GM18868 (cell line): ENCODE measurements at regions not wholly inside any gene's neighbourhood (a gene's known extent, or its start where the extent isn't known, plus 50 kb on each side); places are given as distances from the start of the nearest gene placed in this dataset.

Experiments used
- ATAC-seq: cut with Tn5 transposase; IDR thresholded peaks from one replicate; pipeline ENCODE4 v1.9.1; 2021; ENCODE audit warnings: mild to moderate bottlenecking, moderate library complexity; ENCODE audit not compliant: unreplicated experiment

GRCh38 chr22:48855013-48855412 is 972.7 kb downstream of the BRD1 start:
- no peak for ATAC-seq

GRCh38 chr22:48853627-48854240 is 973.9 kb downstream of the BRD1 start:
- no peak for ATAC-seq

DNA sequence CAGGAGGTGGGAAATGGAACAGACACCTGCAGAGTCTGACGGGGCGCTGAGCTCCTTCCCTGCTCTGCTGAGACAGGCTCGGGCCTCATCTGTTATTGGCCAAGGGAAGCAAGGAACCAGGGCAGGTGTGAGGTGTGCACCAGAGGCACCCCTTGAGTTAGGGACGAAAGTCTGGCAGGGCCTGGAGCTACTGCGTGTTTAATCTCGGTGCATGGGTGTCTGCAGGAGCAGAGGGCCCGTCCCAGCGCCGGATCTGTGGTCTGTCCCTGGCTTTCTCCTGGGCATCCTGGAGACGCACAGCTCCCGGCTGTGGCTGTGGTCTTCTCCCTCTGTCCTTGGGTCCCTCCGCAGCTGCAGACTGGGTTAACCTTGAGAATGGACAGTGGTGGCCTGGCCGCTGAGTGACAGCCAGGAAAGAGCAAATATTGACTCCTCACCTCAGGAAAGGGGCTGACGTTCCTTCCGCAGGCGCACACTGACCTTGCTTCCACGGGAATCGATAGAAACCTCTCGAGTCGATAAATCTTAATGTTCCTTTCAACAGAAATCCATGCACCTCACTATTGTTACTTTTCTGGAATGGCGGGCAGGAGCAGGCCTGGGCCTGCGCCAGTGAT is 975.6 kb downstream of the BRD1 start:
- no peak for ATAC-seq

GRCh38 chr22:48850658-48851287 is 976.9 kb downstream of the BRD1 start:
- ATAC-seq = no peak

DNA sequence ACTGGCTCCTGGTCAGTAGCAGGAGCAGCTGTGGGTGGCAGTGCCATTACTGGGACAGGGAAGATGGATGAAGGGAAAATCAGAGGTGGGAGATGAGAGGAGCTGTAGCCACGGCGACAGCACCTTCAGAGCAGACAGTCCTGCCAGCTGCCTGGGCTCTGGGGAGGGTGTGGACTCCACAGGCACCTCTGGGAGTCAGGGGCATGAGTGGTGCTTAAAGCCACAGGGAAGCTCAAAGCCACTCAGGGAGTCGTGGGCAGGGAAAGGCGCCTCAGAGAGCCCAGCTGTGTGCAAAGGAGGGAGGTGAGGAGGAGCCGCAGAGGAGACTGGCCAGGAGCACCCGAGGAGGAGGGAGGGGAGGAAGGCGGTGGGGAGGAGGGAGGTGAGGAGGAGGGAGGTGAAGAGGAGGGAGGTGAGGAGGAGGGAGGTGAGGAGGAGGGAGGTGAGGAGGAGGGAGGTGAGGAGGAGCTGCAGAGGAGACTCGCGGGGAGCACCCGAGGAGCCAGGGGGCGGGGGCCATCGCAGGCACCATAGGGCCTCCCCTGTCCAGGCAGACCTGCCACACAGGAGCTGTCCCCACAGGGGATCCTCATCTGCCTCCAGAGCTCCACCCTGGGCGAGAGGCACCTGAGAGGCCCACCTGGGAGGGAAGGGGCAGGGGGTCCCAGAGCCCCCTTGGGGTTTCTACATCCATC is 977.6 kb downstream of the BRD1 start:
- no peak for ATAC-seq

DNA sequence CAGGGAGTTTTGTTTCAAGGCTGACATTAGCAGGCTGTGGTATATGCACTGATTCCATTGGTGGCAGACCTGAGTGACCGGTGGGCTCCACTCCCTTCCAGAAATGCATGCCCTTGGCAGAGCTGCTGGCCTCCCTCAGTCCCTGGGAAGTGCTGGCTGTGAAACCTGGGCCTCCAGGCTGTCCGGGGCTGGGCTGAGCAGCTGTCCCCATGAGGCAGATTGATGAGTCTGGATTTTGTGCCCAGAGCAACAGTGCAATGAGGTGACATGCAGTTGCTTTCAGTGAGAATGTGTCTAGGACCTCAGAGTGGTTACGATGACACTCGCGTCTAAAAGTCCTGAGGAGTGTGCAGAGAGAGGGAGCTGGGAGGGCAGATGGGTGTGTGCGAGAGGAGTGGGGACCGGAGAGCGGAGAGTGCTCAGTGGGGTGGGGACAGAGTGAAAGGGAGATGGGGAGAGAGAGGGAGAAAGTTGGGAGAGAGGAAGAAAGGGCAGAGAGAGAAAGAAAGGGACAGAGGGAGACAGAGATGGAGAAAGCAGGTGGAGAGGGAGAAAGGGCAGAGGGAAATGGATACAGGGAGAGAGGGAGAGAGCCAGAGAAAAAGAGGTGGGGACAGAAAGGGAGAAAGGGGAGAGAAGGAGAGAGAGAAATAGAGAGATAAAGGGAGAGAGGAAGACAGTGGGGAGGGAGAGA is 978.3 kb downstream of the BRD1 start:
- no peak for ATAC-seq

- no peak for ATAC-seq
Measured at GRCh38 chr22:48846200-48846599, 981.5 kb downstream of the BRD1 start.

DNA sequence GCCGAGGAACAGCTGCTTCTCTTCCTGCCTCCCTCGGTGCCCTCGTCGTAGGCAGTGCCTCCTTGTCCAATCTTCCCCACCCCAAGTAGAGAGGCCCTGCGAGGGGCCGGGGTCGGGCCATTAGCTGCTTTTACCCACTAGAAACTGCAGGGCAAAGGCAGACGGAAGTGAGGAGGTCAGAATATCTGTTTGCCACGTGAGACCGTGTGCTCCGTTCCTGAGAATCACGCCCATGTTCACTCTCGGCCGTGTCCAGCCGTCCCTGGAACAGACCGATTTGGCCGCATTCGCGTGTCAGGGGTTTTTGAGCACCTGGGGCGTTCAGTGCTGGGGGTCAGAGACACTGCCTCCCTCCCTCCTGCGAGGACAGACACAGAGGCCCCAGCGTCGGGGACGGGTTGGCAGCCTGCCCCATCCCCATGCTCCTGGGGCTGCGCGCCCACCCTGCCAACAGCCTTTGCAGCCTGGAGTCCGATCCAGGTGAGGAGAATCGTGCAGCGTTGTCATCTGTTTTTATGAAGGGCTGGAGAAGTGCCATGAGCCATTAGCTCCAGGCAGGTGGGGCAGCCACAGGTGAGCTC is 982.2 kb downstream of the BRD1 start:
- no peak for ATAC-seq

DNA sequence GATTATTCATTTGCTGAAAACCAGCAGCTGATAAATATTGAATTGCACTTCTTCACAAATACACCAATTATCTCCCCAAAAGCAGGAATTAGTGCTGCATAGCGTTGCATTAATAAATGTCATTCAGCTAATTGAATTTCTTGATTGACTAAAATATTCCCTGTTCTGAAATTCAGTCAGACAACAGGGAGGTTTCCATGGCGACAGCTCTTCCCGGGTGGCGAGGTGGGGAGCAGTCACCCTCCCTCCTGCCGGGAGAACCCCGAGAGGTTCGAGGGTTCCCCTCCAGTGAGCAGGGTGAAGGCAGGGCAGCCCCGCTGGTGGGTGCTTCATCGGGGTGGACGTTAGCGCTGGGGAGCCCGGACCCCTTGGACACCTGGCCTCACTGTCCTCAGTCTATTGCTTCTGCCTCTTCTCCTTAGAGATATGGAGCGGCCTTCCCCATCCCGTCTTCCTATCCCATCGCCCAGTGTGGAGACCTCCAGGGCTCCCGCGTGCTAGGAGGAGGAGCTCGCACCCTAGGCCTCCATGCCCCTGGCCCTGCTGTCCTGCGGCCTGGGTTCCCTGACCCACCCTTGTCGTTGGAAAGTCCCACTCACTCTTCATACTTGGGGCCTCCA is 983.5 kb downstream of the BRD1 start:
- ATAC-seq = no peak

DNA sequence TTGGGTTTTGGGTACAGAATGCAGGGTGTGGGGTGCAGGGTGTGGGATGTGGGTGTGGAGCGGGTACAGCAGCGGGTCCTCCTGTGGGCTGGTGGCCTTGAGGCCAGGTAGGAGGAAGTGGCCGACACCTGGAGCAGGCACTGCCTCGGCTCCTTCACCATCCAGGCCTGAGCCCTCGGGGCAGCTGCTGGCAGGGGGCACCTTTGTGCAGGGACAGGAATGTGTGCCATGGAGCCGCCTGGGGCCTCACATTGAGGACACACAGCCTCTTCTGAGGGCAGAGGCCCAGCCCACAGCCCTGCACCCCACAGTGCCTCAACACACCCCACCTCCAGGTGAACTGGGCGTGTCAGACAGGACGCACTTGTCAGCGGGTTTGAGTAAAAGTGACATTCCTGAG is 984.0 kb downstream of the BRD1 start:
- ATAC-seq = no peak

- no peak for ATAC-seq
Measured at GRCh38 chr22:48842976-48843375, 984.7 kb downstream of the BRD1 start.

DNA sequence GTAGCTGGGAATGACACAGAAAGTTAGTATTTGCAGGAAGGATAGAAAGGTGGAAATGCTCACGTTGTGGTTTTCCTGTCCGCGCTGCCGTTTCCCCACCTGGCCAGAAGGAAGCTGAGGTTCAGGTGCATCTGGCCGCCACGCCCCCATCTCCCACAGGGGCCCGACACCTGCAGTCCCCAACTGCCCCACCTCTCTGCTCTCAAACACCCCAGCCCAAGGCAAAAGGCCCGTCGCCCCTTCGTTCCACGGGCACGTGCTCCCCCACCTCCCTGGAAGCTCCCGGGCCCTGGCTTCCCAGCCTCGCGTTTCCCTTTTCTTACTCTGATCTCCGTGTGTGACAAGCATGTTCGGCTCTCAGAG is 985.1 kb downstream of the BRD1 start:
- no peak for ATAC-seq

DNA sequence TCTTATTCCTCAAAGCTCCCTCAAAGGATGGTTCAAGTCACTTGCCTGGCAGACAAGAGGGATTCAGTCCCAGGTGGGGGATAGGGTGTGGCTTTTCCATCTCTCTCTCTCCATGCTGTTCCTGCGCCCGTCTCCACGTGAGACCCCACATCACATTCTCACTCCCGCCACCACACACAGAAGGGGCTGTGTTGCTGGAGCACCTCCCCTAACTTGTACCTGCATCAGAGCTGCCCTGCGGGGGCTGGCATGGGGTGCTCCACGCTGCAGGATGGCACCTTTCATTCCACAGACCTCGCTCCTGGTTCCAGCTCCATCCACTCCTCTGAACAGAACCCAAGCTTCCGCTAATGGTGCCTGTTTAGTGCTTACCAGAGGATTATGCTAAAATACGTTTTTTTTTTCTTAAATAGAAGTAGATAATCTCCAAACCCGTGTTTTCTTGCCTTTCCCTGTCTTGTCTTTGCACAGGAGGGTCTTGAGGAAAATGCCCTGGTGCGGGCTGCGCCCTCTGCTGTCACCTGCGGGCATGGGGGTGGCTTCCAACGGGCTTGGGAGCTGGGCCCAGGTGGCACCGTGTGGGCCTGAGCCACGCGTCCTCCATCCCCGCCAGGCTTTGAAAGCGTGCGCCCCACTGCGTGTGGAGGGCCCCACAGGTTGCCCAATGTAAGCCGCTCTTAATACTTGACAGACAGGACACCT is 985.6 kb downstream of the BRD1 start:
- ATAC-seq = no peak

- no peak for ATAC-seq
Measured at GRCh38 chr22:48840112-48840949, 987.3 kb downstream of the BRD1 start.

DNA sequence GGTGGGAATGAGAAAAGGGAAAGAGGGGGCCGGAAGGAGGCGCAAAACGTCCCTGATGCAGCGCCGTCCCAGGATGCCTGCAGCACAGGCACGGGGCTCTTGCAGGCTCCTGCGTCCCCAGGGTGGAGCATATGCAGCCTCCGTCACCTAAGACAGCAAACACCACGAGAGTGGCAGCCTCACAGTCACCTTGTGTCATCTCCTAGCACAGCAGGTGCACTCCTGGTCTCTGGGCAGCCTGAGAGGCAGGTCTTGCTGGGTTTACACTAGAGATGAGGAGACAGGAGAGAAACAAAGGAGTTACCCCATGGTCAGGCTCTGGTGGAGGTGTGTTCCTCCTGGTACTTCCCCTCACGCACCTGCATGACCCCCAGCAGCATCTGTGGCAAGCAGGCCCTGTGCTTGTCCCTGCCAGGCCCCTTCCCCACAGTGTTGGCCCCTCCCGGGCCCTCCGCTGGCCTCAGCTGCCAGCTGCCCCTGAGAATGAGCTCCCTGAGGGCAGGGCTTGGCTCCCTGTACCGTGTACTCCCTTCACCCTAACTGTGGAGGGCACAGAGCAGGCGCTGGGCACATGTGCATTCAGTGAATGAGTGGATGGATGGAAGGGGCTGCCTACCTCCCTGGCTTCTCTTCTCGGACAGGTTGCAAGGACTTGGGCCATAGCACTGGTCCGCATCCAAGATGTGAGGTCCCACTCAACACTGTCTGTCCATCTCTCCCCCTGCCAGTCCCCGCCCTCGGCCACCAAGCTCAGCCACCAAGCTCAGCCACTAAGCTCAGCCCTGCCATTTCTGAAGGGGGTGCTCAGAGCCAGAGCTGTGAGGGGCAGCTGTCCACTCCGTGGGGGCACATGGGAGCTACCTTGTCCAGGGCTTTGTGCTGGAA is 988.6 kb downstream of the BRD1 start:
- ATAC-seq = no peak

- ATAC-seq = no peak
Measured at GRCh38 chr22:48838376-48838775, 989.3 kb downstream of the BRD1 start.

DNA sequence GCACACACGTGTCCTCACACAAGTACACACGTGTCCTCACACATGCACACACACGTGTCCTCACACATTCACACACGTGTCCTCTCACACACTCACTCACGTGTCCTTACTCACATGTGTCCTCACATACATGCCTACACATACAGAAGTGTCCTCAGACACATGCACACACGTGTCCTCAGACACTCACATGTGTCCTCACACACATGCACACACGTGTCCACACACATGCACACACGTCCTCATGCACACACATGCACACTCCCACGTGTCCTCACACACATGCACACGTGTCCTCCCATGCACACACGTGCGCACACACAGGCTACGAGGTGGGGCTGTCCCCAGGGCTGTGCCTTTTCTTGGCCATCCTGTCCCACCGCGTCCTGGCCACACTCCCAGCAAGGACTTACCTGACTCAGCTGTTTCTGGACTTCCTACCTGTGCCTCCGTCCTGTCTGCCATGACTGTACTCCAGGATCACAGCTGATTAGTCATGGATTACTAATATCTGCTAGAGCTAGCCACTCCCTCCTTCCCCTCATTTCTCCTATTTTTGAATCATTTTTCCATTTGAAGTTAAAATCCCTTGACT is 990.2 kb downstream of the BRD1 start:
- no peak for ATAC-seq
